NCI-H774 (cell line): ENCODE measurements at regions not wholly inside any gene's neighbourhood (a gene's known extent, or its start where the extent isn't known, plus 50 kb on each side); places are given as distances from the start of the nearest gene placed in this dataset.

Experiments
- DNase-seq: peaks from one replicate; lab custom pipeline; 2025; lab: John Stamatoyannopoulos, UW

GRCh38 chr13:103134271-103134670 lies 68.1 kb upstream of the SLC10A2 start:
- DNase-seq = no peak

- no peak for DNase-seq
Measured at GRCh38 chr13:103133556-103133955, 67.3 kb upstream of the SLC10A2 start.

GRCh38 chr13:103130681-103131210 lies 64.5 kb upstream of the SLC10A2 start:
- DNase-seq = no peak

GRCh38 chr13:103130146-103130545 lies 63.9 kb upstream of the SLC10A2 start:
- DNase-seq = no peak
